Nephron (organoid): ENCODE measurements at regions not wholly inside any gene's neighbourhood (a gene's known extent, or its start where the extent isn't known, plus 50 kb on each side); places are given as distances from the start of the nearest gene placed in this dataset.

Source experiments
- H3K27ac Mint-ChIP-seq, 3 experiments: 2 replicates each; pipeline ENCODE4 v1.8.0; 2020; ENCODE audit warnings: mixed read lengths in 3 of 3, mild to moderate bottlenecking in 2 of 3, moderate library complexity in 1 of 3
- H3K27me3 Mint-ChIP-seq: 2 replicates; pipeline ENCODE4 v1.8.0; 2021; ENCODE audit warnings: low read depth, mild to moderate bottlenecking, moderate library complexity, mixed read lengths
- H3K36me3 Mint-ChIP-seq: 2 replicates; pipeline ENCODE4 v1.8.0; 2020; ENCODE audit warnings: low read depth, mixed read lengths
- H3K4me1 Mint-ChIP-seq: 2 replicates; pipeline ENCODE4 v1.8.0; 2020; ENCODE audit warnings: mixed read lengths
- H3K4me3 Mint-ChIP-seq, 3 experiments: 2 replicates each; pipeline ENCODE4 v1.8.0; 2020; ENCODE audit warnings: mild to moderate bottlenecking in 3 of 3, mixed read lengths in 3 of 3, moderate library complexity in 2 of 3
- H3K9me3 Mint-ChIP-seq: 2 replicates; pipeline ENCODE4 v1.8.0; 2020; ENCODE audit warnings: mixed read lengths
- CTCF ChIP-seq, 3 experiments: fragments of 200-600 bp; sonication (generic); IDR thresholded peaks; one replicate each; pipeline ENCODE4 v1.5.0; 2021; ENCODE audit warnings: antibody characterized with exemption in 3 of 3; ENCODE audit not compliant: unreplicated experiment in 3 of 3

DNA sequence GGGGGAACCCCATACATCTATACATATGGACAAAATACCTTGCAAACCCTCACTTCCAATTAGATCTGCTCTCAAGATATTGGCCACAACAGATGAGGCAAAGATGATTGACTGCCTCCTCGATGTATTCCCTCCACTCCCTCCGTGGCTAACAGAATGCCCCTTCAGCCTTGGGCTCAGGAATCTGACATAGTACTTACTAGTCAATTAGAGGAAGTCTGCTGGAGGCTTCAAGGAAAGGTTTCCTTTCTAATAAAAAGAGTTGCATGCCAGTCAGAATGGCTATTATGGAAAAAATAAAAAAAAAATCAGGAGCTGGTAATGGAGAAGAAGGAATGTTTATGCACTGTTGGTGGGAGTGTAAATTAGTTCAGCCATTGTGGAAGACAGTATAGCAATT is 90.4 kb upstream of the VAV3 start:
- Mint-ChIP-seq H3K9me3 (peaks cover 6% of the 10 kb centered on the region), H3K27ac (no peak overlapping the region), H3K36me3 (no peaks in the 10 kb centered on the region), H3K4me1 (peaks cover 36% of the 10 kb centered on the region), H3K27me3 (no peaks in the 10 kb centered on the region), H3K4me3 (no peak overlapping the region)
- no peak for TF ChIP-seq CTCF (IDR thresholded peaks at IDR 0.05; ENCODE audit: unreplicated experiment in 3 of 3)

- Mint-ChIP-seq H3K4me3 (no peak overlapping the region), H3K9me3 (no peaks in the 10 kb centered on the region), H3K36me3 (no peaks in the 10 kb centered on the region), H3K27ac (peak overlapping the region in 2 of 3 experiments; percentile 11 to 21), H3K4me1 (peaks cover 26% of the 10 kb centered on the region), H3K27me3 (no peaks in the 10 kb centered on the region)
- no peak for TF ChIP-seq CTCF (IDR thresholded peaks at IDR 0.05; ENCODE audit: unreplicated experiment in 3 of 3)
Measured at GRCh38 chr1:108054396-108054795, 89.4 kb upstream of the VAV3 start.

DNA sequence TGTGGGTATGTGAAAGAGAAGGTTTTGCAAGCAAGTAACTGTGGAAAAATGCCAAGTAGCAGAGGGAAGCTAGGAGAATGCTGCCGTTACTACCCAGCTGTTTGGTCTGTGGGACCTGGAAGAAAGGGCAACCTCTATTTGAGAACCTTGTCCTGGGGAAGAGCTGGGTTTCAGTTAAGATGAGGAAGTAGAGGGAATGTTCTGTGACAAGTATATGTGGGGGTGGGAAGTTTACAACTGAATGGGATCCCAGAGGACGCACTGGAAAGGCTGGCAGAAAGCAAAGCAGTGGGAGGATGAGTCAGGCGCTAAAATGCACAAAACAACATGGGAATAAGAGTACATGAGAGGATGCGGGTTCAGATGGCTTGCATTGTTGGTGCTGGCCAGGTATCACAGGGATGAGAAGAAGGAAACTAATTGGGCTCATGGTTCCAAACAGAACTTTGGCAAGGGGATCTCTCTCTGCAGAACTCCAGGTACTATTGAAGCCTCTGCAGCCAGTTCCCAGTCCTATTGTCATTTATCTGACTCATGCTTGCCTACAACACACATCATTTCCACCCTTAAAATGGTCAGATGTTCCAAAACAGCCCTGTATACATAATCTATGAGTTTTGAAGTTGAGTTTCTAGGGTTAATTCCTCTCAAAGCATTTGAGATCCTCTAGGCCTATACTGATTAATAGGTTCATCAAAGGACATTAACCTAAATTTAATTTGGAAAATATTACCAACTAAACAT is 88.5 kb upstream of the VAV3 start:
- TF ChIP-seq CTCF (IDR thresholded peaks at IDR 0.05; ENCODE audit: unreplicated experiment in 3 of 3) = no peak
- Mint-ChIP-seq H3K4me1 (peaks cover 22% of the 10 kb centered on the region), H3K36me3 (no peaks in the 10 kb centered on the region), H3K27ac (no peak overlapping the region), H3K9me3 (no peaks in the 10 kb centered on the region), H3K27me3 (no peaks in the 10 kb centered on the region), H3K4me3 (no peak overlapping the region)

DNA sequence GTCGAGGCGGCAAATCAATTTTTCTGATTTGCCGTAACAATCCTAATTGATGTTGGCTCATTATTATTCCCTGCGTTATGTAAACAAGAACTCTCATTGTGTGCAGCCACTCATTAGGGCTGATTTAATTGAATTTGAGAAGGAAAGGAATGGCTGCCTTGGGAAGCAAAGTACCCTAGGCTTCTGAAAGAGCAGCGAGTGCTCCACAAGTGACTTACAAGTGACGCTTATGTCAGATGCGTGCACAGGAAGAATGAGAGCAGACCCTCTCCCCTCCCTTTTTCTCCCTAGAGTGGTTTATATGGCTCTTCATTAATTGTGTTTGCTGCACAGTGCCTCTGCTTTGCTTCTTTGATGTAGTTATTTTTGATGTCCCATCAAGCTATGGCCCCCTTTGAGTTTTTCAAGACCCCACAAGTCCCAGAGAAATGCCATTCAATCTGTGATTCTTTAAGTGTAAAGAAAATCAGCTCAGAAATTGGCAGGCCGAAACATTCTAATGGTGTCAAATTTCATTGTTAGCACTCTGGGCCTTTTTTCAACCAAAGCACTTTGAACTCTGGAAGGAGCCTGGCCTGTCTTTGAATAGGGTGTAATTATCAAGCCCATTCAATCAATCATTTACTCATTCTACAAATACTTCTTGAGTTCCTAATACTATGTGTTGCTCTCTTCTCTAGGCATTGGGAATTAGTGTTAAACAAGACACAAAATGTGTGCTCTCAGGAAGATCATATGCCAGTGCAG is 86.8 kb upstream of the VAV3 start:
- no peak overlapping the region for H3K4me3 Mint-ChIP-seq

DNA sequence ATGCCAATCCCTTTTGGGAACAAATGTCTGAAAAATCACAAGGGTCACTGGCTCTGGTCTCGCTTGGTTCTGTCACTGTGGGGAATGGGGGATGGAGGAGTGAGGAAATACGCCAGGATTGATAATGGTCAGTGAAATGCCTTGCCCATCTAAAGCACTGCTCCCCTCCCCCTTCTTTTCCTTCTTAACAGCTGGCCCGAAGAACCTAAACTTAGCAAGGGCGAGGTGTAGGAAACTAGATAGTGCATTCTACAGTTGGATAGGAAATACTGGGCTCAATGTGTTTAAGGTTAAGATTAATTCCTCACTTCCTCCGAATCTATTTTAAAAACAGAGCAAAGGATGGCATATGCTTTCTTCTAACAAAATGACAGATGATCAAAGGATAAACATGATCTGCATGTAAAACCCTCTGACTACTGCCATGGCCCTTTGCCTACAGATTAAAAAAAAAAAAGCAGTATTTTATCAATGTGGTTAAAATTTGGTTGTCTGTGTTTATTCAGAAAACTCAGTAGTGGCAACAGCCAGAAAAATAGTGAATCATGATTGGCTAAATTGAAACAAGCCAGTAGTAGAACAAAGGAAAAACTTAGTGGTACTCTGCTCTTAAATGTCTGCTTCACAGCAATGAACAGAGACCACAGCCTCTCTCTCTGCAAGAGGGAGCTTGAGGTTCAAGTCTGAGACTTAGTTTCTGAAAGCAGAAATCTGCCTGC is 86.1 kb upstream of the VAV3 start:
- no peaks in the 10 kb centered on the region for H3K36me3 Mint-ChIP-seq
- no peak overlapping the region for H3K4me3 Mint-ChIP-seq
- TF ChIP-seq CTCF (IDR thresholded peaks at IDR 0.05; ENCODE audit: unreplicated experiment in 3 of 3) = no peak
- H3K4me1 Mint-ChIP-seq = peaks cover 17% of the 10 kb centered on the region
- H3K9me3 Mint-ChIP-seq = no peaks in the 10 kb centered on the region
- peaks cover 7% of the 10 kb centered on the region for H3K27me3 Mint-ChIP-seq
- peak overlapping the region in 1 of 3 experiments; percentile 65 for H3K27ac Mint-ChIP-seq

More for the DNA sequence above, 86.8 kb upstream of the VAV3 start:
- Mint-ChIP-seq H3K36me3 (no peaks in the 10 kb centered on the region), H3K4me1 (peaks cover 13% of the 10 kb centered on the region), H3K9me3 (no peaks in the 10 kb centered on the region), H3K27ac (no peak overlapping the region), H3K27me3 (peaks cover 5% of the 10 kb centered on the region)
- no peak for TF ChIP-seq CTCF (IDR thresholded peaks at IDR 0.05; ENCODE audit: unreplicated experiment in 3 of 3)
